ENCODE measurements at regions not wholly inside any gene's neighbourhood (a gene's known extent, or its start where the extent isn't known, plus 50 kb on each side); places are given as distances from the start of the nearest gene placed in this dataset.

DNA sequence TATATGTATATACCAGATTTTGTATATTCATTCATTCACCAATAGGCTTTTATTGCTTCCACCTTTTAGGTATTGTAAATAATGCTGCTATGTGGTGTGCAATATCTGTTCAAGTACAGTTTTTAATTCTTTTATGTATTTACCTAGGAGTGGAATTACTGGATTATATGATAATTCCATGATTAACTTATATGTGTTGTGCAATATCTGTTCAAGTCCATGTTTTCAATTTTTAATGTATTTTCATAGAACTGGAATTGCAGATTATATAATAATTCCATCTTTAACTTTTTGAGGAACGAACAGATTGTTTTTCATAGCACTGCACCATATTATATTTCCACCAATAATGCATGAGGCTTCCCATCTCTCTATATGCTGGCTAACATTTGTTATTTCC, 50.6 kb upstream of the L3MBTL4 start:
- DNase-seq (ENCODE audit: low spot score), result no peak

- peak; percentile 76 for DNase-seq (ENCODE audit: low spot score)
Measured at GRCh38 chr18:6476190-6476589, 61.5 kb upstream of the L3MBTL4 start.

DNA sequence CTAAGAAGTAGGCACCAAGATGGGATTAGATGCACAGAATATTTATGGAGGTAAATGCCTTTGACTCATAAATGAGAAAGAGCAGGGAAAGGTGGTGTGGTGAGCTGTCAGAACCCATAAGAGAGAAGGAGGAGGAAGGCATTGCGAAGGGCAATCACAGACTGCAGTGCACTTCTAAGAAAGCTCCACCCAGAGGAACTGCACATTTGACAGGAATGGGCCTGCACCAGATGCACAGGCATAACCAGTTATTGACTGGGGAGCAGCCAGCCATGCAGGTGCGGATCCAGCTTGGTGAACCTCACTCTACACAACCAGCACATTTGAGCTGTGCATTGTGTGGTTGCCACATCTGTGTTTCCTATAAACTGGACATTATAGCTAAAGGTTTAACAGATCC, 62.2 kb upstream of the L3MBTL4 start:
- DNase-seq (ENCODE audit: low spot score), result peak; percentile 59

DNA sequence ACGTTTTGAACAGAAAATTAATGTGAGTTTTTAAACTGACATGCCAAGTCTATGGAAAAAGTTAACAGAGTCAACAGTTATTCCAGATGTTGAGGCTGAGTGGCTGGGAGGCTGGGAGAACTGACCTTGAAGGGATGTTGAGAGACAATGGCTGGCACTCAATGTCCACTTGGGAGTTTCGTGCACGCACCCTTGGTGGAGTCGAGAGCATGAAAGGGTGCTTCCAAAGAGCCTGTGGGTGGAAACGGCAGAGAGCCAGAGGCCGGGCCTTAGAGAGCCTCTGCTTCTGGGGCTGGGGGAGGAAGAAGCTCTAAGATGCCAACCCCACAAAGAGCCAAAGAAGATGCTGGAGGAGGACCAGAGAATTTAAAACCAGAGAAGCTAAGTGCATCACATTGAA, 63.4 kb upstream of the L3MBTL4 start:
- no peak for DNase-seq (ENCODE audit: low spot score)

GRCh38 chr18:6479699-6480098, 65.0 kb upstream of the L3MBTL4 start:
- DNase-seq (ENCODE audit: low spot score), result no peak

- peak; percentile 56 for DNase-seq (ENCODE audit: low spot score)
Measured at GRCh38 chr18:6482198-6482977, 67.7 kb upstream of the L3MBTL4 start.

- DNase-seq (ENCODE audit: low spot score), result no peak
Measured at GRCh38 chr18:6484659-6485058, 69.9 kb upstream of the L3MBTL4 start.

- no peak for DNase-seq (ENCODE audit: low spot score)
Measured at GRCh38 chr18:6486313-6486712, 71.6 kb upstream of the L3MBTL4 start.

- DNase-seq (ENCODE audit: low spot score), result peak; percentile 54
Measured at GRCh38 chr18:6486764-6487426, 72.2 kb upstream of the L3MBTL4 start.

DNA sequence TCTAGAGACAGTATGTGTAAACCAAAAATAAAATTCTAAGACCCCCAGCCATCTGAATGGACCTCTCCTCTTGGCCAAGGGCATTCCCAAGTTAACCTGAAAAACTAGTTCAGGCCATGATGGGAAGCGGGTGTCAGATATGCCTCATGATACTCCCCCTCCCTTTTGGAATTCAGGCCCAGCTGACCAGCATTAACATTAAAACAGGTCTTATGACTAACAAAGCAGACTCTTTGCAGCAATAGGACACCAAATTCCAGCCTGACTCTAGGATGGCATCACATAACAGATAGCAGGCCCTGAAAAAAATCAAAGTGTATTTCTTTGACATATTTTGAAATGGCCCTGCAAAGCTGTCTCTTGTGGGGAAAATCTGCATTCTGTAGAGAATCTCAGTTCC, 73.3 kb upstream of the L3MBTL4 start:
- DNase-seq (ENCODE audit: low spot score), result peak; percentile 54

DNA sequence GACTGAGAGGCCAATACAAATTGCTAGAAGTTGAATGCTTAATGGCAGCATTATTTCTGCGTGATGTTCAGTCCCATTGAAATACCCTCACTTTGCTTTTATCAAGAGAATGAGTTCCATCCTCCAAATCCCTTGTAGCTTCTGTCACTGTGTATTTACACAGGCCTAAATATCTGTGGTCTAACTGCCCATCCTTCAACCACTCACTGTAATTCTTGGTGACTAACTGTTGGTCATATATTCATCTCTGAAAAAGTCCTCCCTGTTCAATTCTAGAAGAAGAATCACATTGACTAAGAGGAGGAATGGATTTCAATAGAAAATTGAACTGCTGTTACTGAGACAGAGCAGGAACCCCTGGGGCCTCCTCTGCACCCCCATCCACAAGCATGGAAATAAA, 74.2 kb upstream of the L3MBTL4 start:
- no peak for DNase-seq (ENCODE audit: low spot score)

DNA sequence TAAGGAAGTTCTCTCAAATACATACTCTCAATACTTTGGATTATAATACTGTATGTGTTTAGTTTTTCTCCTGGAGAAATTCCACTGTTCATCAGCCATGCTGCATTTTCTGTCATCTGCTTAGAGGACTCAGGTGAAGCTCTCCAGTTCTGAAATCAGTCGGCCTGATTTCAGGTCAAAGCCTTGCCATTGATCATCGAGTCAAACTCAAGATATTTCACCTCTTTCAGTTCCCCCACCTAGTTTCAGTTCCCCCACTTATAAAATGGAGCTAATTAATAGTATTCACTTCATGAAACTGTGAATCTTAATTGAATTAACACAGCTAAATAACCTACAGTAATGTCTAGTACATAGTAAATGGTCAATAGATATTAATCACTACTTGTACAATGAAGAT, 75.3 kb upstream of the L3MBTL4 start:
- DNase-seq (ENCODE audit: low spot score), result no peak

DNA sequence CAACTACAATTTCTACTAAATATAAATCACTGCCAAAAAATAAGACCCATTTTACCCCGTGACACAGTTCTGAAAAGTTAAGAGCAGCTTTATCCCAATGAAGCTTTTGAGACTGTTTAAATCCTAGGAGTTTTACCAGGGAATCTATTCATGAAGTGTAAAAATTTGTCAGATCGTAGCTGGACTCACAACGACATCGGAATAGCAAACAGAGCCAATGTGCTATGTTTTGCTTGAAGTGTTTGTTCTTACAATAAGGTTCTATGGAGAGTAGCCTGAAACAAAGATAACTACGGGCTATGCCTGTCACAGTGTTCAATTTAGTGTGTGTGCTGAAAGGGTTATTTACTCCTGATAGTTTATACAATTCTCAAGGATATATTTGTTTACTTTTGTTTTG, 78.5 kb upstream of the L3MBTL4 start:
- peak; percentile 57 for DNase-seq (ENCODE audit: low spot score)

- DNase-seq (ENCODE audit: low spot score), result peak; percentile 53
Measured at GRCh38 chr18:6495536-6495935, 80.8 kb upstream of the L3MBTL4 start.

GRCh38 chr18:6497543-6497942, 82.8 kb upstream of the L3MBTL4 start:
- no peak for DNase-seq (ENCODE audit: low spot score)

GRCh38 chr18:6498289-6498856, 83.7 kb upstream of the L3MBTL4 start:
- no peak for DNase-seq (ENCODE audit: low spot score)

DNA sequence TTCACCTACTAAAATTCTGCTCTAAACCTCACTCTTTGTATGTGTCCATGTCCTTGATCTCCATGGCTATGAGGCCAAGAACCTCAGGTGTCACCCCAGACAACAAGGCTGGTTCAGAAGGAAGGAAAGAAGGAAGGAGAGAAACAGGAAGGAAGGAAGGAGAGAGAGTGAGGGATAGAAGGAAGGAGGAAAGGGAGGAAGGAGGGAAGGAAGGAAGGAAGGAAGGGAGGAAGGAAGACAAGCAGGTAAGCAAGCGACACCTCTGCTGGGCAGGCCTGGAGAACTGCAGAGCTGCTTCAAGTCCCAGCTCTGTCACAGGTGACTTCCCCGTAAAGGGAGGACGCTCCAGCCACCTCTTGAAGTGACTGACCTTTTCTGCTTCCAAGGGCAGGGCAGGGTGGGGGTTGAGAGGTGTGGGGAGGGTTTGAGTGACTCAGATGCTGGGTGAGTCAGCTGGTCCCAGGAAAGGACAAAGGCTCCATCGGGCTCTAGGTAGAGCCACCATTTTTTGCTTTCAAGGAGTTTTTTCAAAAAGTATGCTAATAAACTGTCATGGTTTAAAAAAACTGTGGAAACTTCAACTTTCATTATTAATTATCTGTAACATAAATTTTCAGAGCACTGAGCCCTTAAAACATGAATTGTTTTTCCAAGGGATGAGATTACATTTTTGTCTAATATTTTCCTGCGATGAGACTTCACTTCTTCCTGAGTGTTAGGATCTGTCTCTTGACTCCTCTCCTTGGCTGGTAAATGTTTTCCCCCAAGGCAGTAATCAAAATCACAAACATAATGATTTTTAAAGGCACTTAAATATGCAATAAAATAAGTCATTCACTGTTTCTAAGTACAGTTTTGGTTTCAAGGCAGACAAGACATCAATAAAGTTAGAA, 90.1 kb upstream of the L3MBTL4 start:
- no peak for DNase-seq (ENCODE audit: low spot score)

DNA sequence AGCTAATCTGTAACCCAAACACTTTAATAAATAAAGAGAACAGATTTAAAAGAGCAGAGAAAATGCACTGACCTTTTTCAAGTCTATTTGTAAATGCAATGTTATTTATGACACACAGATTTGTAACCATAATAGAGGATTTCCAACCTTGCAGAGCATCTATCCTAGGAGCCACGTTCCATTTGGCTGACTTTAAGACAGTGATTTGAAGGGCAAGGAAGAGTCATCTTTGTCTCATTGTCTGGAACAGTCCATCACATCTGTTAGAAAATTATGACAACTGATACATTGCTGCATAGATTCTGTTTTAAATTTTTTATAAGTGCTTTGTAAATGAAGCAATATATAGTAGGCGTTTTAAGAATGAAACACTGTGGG, 90.8 kb upstream of the L3MBTL4 start:
- DNase-seq (ENCODE audit: low spot score), result peak; percentile 15

GRCh38 chr18:6509417-6509816, 94.7 kb upstream of the L3MBTL4 start:
- DNase-seq (ENCODE audit: low spot score), result no peak

- DNase-seq (ENCODE audit: low spot score), result peak; percentile 96
Measured at GRCh38 chr18:6509832-6510231, 95.1 kb upstream of the L3MBTL4 start.

DNA sequence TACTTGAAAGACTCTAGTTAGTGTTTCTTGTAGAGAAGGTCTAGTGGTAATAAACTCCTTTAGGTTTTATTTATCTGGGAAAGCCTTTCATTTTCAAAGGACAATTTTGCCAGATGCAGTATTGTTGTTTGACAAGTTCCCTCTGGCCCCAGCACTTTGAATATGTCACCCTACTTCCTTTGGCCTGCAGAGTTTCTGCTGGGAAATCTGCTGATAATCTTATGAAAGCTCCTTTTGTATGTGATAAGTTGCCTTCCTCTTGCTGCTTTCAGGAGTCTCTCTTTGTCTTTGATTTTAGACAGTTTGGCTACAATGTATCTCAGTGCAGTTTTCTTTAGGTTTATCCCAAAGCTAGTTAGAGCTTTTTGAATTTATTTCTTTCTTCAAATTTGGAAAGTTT, 106.2 kb upstream of the L3MBTL4 start:
- DNase-seq (ENCODE audit: low spot score), result no peak

GRCh38 chr18:6521803-6522418, 107.2 kb upstream of the L3MBTL4 start:
- no peak for DNase-seq (ENCODE audit: low spot score)
